GM18873 (cell line): ENCODE measurements at regions not wholly inside any gene's neighbourhood (a gene's known extent, or its start where the extent isn't known, plus 50 kb on each side); places are given as distances from the start of the nearest gene placed in this dataset.
"Not testable (repeated sequence)": the region's sequence is repeated elsewhere in the genome, so short reads cannot be mapped to it uniquely, and the experiment has no call there.

Source experiments
- ATAC-seq: cut with Tn5 transposase; IDR thresholded peaks from one replicate; pipeline ENCODE4 v1.9.1; 2021; ENCODE audit warnings: mild to moderate bottlenecking, moderate library complexity, moderate number of reproducible peaks; ENCODE audit not compliant: unreplicated experiment, low FRiP score

GRCh38 chr6:145262771-145263170, 472.5 kb downstream of the EPM2A start:
- ATAC-seq: no peak

- no peak for ATAC-seq
Observed at GRCh38 chr6:145263778-145264211, 471.5 kb downstream of the EPM2A start.

- no peak for ATAC-seq
Observed at GRCh38 chr6:145266432-145267075, 468.8 kb downstream of the EPM2A start.

- ATAC-seq: no peak
Observed at GRCh38 chr6:145267076-145267867, 468.0 kb downstream of the EPM2A start.

DNA sequence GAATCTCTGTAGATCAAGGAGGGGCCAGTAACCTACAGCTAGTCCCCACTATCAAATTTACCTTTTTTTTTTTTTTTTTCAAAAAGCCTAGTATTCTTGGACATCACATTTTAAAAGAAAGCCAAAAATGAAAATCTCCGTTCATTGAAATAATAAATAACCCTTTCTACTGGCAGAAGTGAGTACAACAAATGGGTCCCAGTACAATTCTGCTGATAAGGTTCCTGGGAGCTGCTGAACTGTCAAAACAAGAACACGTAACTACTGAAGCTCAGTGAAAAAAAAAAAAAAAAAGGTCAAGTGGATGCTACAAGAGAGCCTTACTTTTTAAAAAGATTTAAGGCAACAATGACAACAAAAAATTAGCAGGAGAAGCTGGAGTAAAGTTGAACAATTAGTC, 464.9 kb downstream of the EPM2A start:
- no peak for ATAC-seq

DNA sequence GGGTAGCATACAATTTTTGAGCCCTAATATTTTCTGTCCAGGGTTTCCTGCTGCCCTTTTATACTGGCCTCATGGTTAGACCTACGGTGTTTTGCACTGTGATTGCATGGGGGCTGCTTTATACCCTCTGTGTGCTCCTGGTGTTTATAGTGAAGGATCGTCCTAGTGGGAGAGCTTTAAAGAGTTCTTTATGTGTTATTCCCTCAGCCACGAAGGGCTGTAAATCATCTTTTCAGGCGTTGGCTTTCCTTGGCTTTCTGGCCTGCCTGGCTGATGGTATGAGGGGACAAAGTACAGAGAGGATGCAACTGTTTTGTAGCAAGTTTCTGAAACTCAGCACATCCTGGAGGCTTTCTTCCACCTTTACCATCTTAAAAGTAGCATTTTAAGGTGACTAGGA, 464.3 kb downstream of the EPM2A start:
- no peak for ATAC-seq

- ATAC-seq: no peak
Observed at GRCh38 chr6:145271577-145271976, 463.7 kb downstream of the EPM2A start.

DNA sequence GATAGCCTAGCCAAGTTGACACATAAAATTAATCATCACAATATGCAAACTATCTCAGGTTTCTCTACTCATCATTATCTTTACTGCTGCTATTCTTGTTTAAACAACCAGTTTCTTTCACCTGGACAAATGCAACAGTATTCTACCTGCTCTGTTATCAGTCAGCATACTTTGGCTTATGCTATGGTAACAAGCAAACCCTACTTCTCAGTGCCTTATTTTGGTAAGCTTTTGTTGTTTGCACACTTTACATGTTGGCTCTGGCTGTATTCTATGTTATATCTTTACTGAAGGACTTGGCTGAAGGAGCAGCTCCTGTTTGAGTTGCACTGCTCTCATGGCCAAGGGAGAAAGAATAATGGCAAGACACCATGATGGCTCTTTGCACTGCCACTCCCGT, 463.1 kb downstream of the EPM2A start:
- ATAC-seq: no peak

GRCh38 chr6:145273136-145273535, 462.2 kb downstream of the EPM2A start:
- no peak for ATAC-seq

DNA sequence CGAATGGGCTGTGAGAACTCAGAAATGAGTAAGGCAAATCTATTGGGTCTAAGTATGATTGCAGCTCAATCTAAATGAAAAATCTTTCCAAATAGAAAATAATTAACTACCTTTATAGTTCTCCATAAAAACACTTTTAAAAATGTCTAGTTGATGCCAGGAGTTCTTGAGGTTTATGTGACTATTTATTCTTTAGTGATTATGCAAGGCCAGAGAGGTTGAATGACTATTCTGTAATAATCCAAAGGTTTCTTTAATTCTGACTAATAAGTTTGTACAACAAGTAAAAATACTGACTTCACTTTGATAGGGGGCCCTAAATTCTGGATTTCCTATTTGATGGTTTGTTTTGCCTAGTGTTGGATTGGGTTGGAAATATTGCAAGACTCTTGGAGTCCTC, 461.2 kb downstream of the EPM2A start:
- no peak for ATAC-seq

- no peak for ATAC-seq
Observed at GRCh38 chr6:145275019-145275418, 460.3 kb downstream of the EPM2A start.

DNA sequence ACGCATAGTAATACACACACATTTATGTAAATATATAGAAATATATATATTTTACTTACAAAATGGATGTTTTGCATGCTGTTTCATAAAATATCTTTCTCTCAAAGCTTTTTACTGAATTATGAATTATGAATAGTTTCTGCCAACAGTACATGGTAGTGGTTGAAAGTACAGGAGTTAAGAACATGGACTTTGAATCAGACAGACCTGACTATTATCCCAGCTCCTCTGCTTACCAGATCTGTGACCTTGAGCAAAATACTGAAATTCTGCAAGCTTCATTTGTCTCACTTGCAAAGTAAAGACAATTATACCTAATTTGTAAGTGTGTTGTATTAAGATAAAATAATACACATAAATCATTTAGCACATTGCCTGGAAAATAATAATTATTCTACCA, 459.5 kb downstream of the EPM2A start:
- ATAC-seq: no peak

DNA sequence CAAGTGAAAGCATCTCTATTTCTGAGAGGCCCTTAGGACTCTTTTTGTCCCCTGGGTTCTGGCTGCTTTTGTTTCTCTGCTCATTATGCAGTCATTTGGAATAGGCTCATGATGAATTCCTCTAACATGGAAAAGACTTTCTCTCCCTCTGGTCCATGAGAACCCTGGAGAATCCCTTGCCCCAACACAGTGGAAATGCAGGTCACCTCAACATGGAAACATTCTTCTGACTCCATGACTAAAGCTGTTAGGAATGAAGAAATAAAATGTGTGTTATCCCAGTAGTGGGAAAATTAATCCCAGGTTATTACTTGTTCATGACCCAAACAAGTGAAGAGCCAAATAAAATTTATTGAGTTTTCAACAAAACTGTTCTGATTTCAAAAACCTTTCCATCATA, 458.6 kb downstream of the EPM2A start:
- ATAC-seq: no peak

DNA sequence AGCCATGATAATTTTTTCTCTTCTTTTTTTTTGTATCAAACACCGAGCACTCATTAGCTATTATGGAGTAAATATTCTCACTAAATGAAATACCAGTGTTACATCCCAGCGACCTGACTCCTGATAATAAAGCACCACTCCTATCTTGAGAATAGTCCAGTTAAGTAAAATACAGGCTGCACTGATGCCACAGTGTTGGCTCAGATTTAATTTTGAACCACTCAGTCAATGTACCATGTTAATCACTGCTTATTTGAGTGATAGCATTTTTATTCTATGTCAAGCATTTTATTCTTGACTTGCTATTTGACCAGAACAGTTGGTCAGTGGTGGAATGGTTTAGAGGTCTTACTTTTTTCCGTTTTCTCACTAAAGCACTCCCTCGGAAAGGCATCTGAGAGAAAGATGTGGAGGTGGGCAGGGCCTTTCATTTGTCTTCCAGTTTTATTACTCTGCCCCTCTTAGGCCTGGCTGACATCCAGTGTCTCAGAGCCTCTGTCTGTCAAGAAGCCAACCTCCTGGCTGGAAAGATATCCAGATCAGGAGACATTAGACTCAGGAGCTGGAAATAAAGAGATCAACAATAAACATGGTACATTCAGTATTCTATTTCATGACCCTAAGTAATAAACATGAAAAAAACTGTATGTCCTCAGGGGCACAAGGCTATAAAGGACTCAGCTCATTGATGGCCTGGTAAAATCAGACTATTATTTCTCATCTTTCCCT, 457.8 kb downstream of the EPM2A start:
- ATAC-seq: no peak

DNA sequence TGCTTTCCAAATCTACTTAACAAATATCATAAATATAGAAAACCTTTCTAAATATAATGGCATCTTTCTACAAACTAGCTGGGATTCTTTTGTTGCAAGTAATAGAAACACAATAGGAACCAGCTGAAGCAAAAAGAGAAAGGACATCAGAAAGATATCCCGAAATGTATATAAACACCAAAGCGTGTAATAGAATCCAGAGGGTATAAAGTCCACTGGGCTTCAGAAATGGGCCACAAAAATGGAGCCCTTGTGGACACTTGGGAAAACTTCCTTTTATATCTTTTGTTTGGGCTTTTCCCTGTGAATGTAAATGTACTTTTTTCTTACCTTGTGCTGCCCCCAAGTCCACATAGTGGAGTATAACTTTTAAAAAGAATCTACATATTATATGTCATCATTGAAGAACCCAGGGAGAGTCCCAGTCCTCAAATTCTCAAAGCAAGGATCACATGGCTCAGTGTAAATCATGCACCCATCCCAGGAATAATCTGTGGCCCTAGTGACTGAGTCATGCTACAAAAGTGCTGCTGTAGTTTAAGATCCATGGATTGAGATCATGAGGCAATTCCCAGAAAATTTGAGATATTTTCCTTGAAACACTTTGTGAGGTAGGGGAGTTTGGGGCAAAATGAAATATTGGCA, 457.0 kb downstream of the EPM2A start:
- no peak for ATAC-seq

- no peak for ATAC-seq
Observed at GRCh38 chr6:145279551-145279950, 455.8 kb downstream of the EPM2A start.

GRCh38 chr6:145279993-145280392, 455.3 kb downstream of the EPM2A start:
- no peak for ATAC-seq

- ATAC-seq: not testable (repeated sequence)
Observed at GRCh38 chr6:145283209-145283608, 452.1 kb downstream of the EPM2A start.

GRCh38 chr6:145283856-145284255, 451.5 kb downstream of the EPM2A start:
- no peak for ATAC-seq

GRCh38 chr6:145286916-145287315, 448.4 kb downstream of the EPM2A start:
- ATAC-seq: no peak

- ATAC-seq: no peak
Observed at GRCh38 chr6:145289573-145289972, 445.7 kb downstream of the EPM2A start.
